A673 (cell line): ENCODE measurements at regions not wholly inside any gene's neighbourhood (a gene's known extent, or its start where the extent isn't known, plus 50 kb on each side); places are given as distances from the start of the nearest gene placed in this dataset.

Experiments
- EZH2 ChIP-seq: fragments of 200-600 bp; sonication (generic); IDR thresholded peaks from 2 replicates; pipeline ENCODE4 v1.6.1; 2017; ENCODE audit warnings: borderline replicate concordance, low read depth, mild to moderate bottlenecking, mixed read lengths, antibody characterized with exemption, low read length; ENCODE audit not compliant: poor library complexity, severe bottlenecking
- TF ChIP-seq, protein P1 (sequence below): fragments of 300-800, 200-600 bp; sonication (generic); conservative IDR thresholded peaks from 2 replicates; pipeline ENCODE4 v1.5.1; 2017; ENCODE audit warnings: low read depth, mild to moderate bottlenecking, antibody characterized with exemption, low read length, moderate library complexity, mixed read lengths

DNA sequence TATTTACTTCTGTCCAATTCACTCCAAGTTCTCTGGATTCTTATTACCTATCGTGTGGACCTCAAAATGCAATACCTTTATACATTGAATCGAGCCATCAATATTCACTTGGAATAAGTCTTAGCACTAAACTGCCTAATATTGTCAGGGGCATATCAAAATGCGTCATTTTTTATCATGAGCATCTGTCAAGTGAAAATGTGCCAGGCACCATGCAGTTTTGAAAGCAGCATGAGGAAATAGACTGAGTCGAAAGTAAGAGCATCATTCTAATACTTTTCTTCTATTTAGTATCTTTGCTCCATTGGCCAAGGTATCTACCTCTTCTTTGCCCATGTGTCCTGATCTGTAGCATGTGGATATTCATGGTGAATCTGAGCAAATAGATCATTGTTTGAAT lies 1193.4 kb downstream of the CDH11 start:
- TF ChIP-seq, protein P1, sequence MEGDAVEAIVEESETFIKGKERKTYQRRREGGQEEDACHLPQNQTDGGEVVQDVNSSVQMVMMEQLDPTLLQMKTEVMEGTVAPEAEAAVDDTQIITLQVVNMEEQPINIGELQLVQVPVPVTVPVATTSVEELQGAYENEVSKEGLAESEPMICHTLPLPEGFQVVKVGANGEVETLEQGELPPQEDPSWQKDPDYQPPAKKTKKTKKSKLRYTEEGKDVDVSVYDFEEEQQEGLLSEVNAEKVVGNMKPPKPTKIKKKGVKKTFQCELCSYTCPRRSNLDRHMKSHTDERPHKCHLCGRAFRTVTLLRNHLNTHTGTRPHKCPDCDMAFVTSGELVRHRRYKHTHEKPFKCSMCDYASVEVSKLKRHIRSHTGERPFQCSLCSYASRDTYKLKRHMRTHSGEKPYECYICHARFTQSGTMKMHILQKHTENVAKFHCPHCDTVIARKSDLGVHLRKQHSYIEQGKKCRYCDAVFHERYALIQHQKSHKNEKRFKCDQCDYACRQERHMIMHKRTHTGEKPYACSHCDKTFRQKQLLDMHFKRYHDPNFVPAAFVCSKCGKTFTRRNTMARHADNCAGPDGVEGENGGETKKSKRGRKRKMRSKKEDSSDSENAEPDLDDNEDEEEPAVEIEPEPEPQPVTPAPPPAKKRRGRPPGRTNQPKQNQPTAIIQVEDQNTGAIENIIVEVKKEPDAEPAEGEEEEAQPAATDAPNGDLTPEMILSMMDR, result no peak
- no peak for TF ChIP-seq EZH2
